SH-SY5Y (cell line): ENCODE measurements at regions not wholly inside any gene's neighbourhood (a gene's known extent, or its start where the extent isn't known, plus 50 kb on each side); places are given as distances from the start of the nearest gene placed in this dataset.

ENCODE experiments used
- GATA2 ChIP-seq: IDR thresholded peaks from 2 replicates; pipeline ENCODE4 v1.6.1; 2011; ENCODE audit warnings: mild to moderate bottlenecking, low read depth, low read length
- GATA3 ChIP-seq: IDR thresholded peaks from 2 replicates; pipeline ENCODE4 v1.6.1; 2011; ENCODE audit warnings: low read depth, mild to moderate bottlenecking, low read length, moderate library complexity

DNA sequence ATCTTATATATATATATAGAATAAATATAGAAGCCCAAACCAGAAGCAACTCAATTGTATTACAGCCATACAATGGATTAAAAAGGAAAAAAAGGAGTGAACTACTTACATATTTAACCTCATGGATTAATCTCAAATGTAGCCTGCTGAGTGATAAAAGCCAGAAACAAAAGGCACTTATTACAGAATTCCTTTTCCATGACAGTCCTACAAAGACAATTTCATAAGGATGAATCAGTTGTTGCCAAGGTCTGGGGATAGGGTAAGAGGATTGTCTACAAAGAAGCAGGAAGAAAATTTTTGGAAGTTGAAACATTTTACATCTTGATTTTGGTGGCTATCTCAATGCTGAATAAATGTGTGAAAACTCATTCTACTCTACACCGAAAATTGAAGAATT, 103.9 kb upstream of the DCC start:
- TF ChIP-seq GATA3, result no peak
- no peak for TF ChIP-seq GATA2
